GM23248 (cell line): ENCODE measurements at regions not wholly inside any gene's neighbourhood (a gene's known extent, or its start where the extent isn't known, plus 50 kb on each side); places are given as distances from the start of the nearest gene placed in this dataset.

Source experiments
- DNase-seq: peaks from one replicate; pipeline ENCODE4 v3.0.0-alpha.2; 2015
- H2AFZ ChIP-seq: fragments of 200-600 bp; sonication (generic); 2 replicates; pipeline ENCODE4 v1.6.1; 2016; ENCODE audit warnings: antibody characterized with exemption
- H3F3A ChIP-seq: fragments of 200-600 bp; sonication (generic); 2 replicates; pipeline ENCODE4 v1.6.1; 2016; ENCODE audit warnings: mild to moderate bottlenecking, antibody characterized with exemption, mixed run types; ENCODE audit not compliant: insufficient read depth
- H3K27ac ChIP-seq: fragments of 200-600 bp; sonication (generic); 2 replicates; pipeline ENCODE4 v1.5.1; 2016; ENCODE audit warnings: mild to moderate bottlenecking
- H3K27me3 ChIP-seq: fragments of 200-600 bp; sonication (generic); replicated peaks from 2 replicates; pipeline ENCODE4 v1.6.1; 2016; ENCODE audit warnings: mild to moderate bottlenecking; ENCODE audit not compliant: insufficient read depth
- H3K36me3 ChIP-seq: fragments of 200-600 bp; sonication (generic); 2 replicates; pipeline ENCODE4 v1.6.1; 2016; ENCODE audit warnings: low read depth, mild to moderate bottlenecking
- H3K4me1 ChIP-seq: fragments of 200-600 bp; sonication (generic); 2 replicates; pipeline ENCODE4 v1.6.1; 2016; ENCODE audit warnings: mild to moderate bottlenecking; ENCODE audit not compliant: insufficient read depth
- H3K4me2 ChIP-seq: fragments of 200-600 bp; sonication (generic); one replicate; pipeline ENCODE4 v1.6.1; 2016; ENCODE audit warnings: mild to moderate bottlenecking; ENCODE audit not compliant: unreplicated experiment
- H3K4me3 ChIP-seq: fragments of 200-600 bp; sonication (generic); 2 replicates; pipeline ENCODE4 v1.5.1; 2016; ENCODE audit warnings: mild to moderate bottlenecking
- H3K79me2 ChIP-seq: fragments of 200-600 bp; sonication (generic); 2 replicates; pipeline ENCODE4 v1.6.1; 2016; ENCODE audit warnings: mild to moderate bottlenecking; ENCODE audit not compliant: insufficient read depth
- H3K9ac ChIP-seq: fragments of 200-600 bp; sonication (generic); 2 replicates; pipeline ENCODE4 v1.6.1; 2016; ENCODE audit warnings: mild to moderate bottlenecking
- H3K9me2 ChIP-seq: fragments of 200-600 bp; sonication (generic); 2 replicates; pipeline ENCODE4 v1.6.1; 2016; ENCODE audit warnings: mixed run types, mild to moderate bottlenecking, moderate library complexity; ENCODE audit not compliant: insufficient read depth
- H3K9me3 ChIP-seq: fragments of 200-600 bp; sonication (generic); one replicate; pipeline ENCODE4 v1.6.1; 2017; ENCODE audit warnings: low read depth
- H4K20me1 ChIP-seq: fragments of 200-600 bp; sonication (generic); 2 replicates; pipeline ENCODE4 v1.6.0; 2016; ENCODE audit not compliant: insufficient read depth
- EZH2 ChIP-seq: fragments of 200-600 bp; sonication (generic); IDR thresholded peaks from 2 replicates; pipeline ENCODE4 v1.6.1; 2018; ENCODE audit warnings: antibody characterized with exemption, mild to moderate bottlenecking; ENCODE audit not compliant: insufficient read depth, poor library complexity, severe bottlenecking
- EZH2phosphoT487 ChIP-seq: fragments of 200-600 bp; sonication (generic); IDR thresholded peaks from 2 replicates; pipeline ENCODE4 v1.6.1; 2018; ENCODE audit warnings: antibody characterized with exemption, moderate library complexity, mild to moderate bottlenecking, low read depth; ENCODE audit not compliant: insufficient read depth
- WGBS, 2 experiments: methylation state at CpG; one replicate each; pipeline ENCODE4 v1.1.6; 2015 to 2017; ENCODE audit warnings: low lambda C conversion rate in 2 of 2, low coverage in 1 of 2; ENCODE audit errors: missing lambda C conversion rate in 2 of 2; 5-methylcytosine and 5-hydroxymethylcytosine counted together
- in situ Hi-C: fragments of 300-500 bp; cut with MboI; formaldehyde crosslinking; loops from 2 replicates; pipeline ENCODE4 v1.15.0; 2020

GRCh38 chrX:115889121-115889890, 281.2 kb upstream of the AGTR2 start:
- in situ Hi-C loops, result no loop called here
- TF ChIP-seq EZH2 (no peak), EZH2phosphoT487 (no peak)
- WGBS, 2 experiments, result 95 to 97% methylated on average over 12 to 24 of the region's 32 CpGs

GRCh38 chrX:115892056-115892708, 278.4 kb upstream of the AGTR2 start:
- DNase-seq, result peak; percentile 13
- H3K4me3 ChIP-seq, result no peak overlapping the region
- H2AFZ ChIP-seq, result no peak overlapping the region
- H3K4me1 ChIP-seq, result no peaks in the 10 kb centered on the region
- in situ Hi-C loops, result no loop called here
- TF ChIP-seq EZH2 (no peak), EZH2phosphoT487 (no peak)
- no peaks in the 10 kb centered on the region for H3K79me2 ChIP-seq
- no peak overlapping the region for H3K4me2 ChIP-seq
- no peak overlapping the region for H3K27ac ChIP-seq
- no peaks in the 10 kb centered on the region for H3K9me3 ChIP-seq
- no peaks in the 10 kb centered on the region for H3K36me3 ChIP-seq
- no peaks in the 10 kb centered on the region for H3F3A ChIP-seq
- no peak overlapping the region for H3K9ac ChIP-seq
- WGBS, 2 experiments, result 75 to 78% methylated on average over 4 to 7 of the region's 7 CpGs
- no peaks in the 10 kb centered on the region for H3K27me3 ChIP-seq
- H4K20me1 ChIP-seq, result no peaks in the 10 kb centered on the region
- H3K9me2 ChIP-seq, result no peaks in the 10 kb centered on the region

More at GRCh38 chrX:115889121-115889890, 281.2 kb upstream of the AGTR2 start:
- Histone ChIP-seq H3K9ac (no peak overlapping the region), H2AFZ (no peak overlapping the region), H3K4me3 (no peak overlapping the region), H3K79me2 (no peaks in the 10 kb centered on the region), H3K27me3 (no peaks in the 10 kb centered on the region), H3K4me2 (no peak overlapping the region), H4K20me1 (no peaks in the 10 kb centered on the region), H3K4me1 (no peaks in the 10 kb centered on the region), H3K9me3 (no peaks in the 10 kb centered on the region), H3K36me3 (no peaks in the 10 kb centered on the region), H3F3A (no peaks in the 10 kb centered on the region), H3K27ac (no peak overlapping the region), H3K9me2 (no peaks in the 10 kb centered on the region)
- no peak for DNase-seq

GRCh38 chrX:115892787-115893671, 277.5 kb upstream of the AGTR2 start:
- Histone ChIP-seq H2AFZ (no peak overlapping the region), H3K36me3 (no peaks in the 10 kb centered on the region), H3F3A (no peaks in the 10 kb centered on the region), H3K9ac (no peak overlapping the region), H3K4me2 (no peak overlapping the region), H3K27me3 (no peaks in the 10 kb centered on the region), H3K4me3 (no peak overlapping the region), H3K27ac (no peak overlapping the region), H4K20me1 (no peaks in the 10 kb centered on the region), H3K4me1 (no peaks in the 10 kb centered on the region), H3K79me2 (no peaks in the 10 kb centered on the region), H3K9me3 (no peaks in the 10 kb centered on the region), H3K9me2 (no peaks in the 10 kb centered on the region)
- TF ChIP-seq EZH2phosphoT487, result no peak
- TF ChIP-seq EZH2, result no peak
- 87 to 95% methylated on average over 10 to 11 of the region's 13 CpGs for WGBS, 2 experiments
- in situ Hi-C loops, result no loop called here
- DNase-seq, result peak; percentile 17

- Histone ChIP-seq H3K9ac (no peak overlapping the region), H3K9me2 (no peaks in the 10 kb centered on the region), H4K20me1 (no peaks in the 10 kb centered on the region), H3K27ac (no peak overlapping the region), H3K4me1 (no peaks in the 10 kb centered on the region), H3K36me3 (no peaks in the 10 kb centered on the region), H3K4me2 (no peak overlapping the region), H3K9me3 (no peaks in the 10 kb centered on the region), H3K27me3 (no peaks in the 10 kb centered on the region), H3F3A (no peaks in the 10 kb centered on the region), H3K79me2 (no peaks in the 10 kb centered on the region), H3K4me3 (no peak overlapping the region), H2AFZ (no peak overlapping the region)
- in situ Hi-C loops, result no loop called here
- 62 to 64% methylated on average over 4 of the region's 4 CpGs for WGBS, 2 experiments
- TF ChIP-seq EZH2, result no peak
- no peak for TF ChIP-seq EZH2phosphoT487
- DNase-seq, result no peak
Observed at GRCh38 chrX:115894087-115894486, 276.5 kb upstream of the AGTR2 start.
